Stimulated activated CD8-positive, alpha-beta memory T cell treated with anti-CD3 and anti-CD28 coated beads, Interleukin-15, amount 100 ng/mL, for 1 hour (primary cell): ENCODE measurements at regions not wholly inside any gene's neighbourhood (a gene's known extent, or its start where the extent isn't known, plus 50 kb on each side); places are given as distances from the start of the nearest gene placed in this dataset.
"Not testable (repeated sequence)": the region's sequence is repeated elsewhere in the genome, so short reads cannot be mapped to it uniquely, and the experiment has no call there.

ENCODE experiments used
- DNase-seq: peaks from one replicate; pipeline ENCODE4 v3.0.0-alpha.2; 2020; ENCODE audit warnings: low read depth

DNA sequence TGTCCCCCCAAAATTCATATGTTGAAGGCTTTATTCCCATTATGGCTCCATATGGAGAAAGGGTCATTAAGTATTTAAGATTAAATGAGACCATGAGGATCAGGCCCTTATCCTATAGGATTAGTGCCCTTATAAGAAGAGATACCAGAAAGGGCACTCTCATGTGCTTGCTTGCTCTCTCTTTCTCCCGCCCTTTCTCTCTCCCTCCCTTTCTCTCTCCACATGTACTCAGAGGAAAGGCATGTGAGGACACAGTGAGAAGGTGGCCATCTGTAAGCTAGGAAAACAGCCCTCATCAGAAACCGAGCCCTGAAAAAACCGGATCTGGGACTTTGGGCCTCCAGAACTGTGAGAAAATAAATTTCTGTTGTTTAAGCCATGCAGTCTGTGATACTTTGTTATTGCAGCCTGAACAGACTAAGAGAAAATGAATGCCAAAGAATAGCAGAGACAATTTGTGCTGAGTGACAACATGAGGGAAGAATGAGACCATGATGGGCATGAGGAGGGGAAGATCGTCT lies 300.0 kb upstream of the SLC39A10 start:
- DNase-seq = no peak

DNA sequence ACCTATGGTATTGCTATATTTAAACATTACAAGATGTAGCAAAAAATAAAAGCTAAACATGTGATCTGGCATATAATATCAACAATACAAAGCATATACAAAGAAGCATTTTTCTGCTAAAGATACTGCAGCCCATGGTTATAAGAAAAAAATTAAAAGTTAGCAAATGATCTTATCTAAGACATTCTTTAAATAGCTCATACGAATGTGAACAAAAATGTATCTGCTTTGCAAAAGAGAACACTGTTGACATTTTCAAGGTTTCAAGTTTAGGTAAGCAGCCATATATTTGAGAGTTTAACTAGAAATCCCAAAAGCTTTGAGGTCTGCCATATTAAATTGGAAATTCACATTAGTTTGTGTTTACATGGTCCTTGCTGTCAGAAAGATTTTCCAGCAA lies 301.0 kb upstream of the SLC39A10 start:
- DNase-seq = no peak

DNA sequence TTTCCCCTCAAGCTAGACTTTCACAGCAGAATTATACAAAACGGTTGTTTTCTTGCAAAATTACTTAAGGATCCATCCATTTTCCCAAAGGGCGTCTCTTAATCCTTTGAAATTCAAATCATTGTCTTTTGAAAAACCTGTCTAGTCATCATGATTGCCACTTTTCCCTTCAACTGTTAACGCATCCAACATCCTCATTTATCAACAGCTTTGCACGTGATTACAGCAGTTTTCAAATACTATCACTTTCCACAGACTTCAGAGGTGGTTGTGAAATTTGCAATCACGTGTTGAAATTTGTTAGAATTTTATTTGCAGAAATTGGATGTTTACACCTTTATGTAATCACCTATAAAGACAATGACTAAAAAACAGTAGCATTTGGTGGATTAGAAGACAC lies 304.4 kb upstream of the SLC39A10 start:
- DNase-seq = no peak

DNA sequence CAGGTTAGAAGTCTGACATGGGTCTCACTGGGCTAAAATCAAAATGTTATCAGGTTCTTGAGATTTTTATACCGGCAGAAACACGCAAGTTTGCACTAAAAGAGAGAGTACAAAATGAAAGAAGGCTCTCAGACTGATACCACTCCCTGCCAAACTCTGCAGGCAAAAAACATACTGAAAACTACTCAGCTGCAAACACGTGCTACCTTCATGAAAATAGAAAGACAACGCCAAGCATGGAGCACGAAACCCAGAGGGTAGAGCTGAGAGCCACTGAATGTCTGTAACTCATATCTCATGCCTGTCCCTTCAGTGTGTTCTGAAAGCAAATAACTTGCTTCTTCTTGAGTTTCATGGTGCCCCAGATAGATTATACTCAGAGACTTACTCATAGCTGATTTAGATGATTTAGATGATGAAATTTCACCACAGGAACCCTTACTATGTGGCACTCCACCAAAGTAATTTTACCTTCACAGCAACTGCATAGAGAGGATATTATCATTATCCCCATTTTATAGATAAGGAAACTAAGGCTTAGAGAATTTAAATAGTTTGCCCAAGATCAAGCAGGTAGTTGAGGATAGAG lies 313.0 kb upstream of the SLC39A10 start:
- DNase-seq = no peak

DNA sequence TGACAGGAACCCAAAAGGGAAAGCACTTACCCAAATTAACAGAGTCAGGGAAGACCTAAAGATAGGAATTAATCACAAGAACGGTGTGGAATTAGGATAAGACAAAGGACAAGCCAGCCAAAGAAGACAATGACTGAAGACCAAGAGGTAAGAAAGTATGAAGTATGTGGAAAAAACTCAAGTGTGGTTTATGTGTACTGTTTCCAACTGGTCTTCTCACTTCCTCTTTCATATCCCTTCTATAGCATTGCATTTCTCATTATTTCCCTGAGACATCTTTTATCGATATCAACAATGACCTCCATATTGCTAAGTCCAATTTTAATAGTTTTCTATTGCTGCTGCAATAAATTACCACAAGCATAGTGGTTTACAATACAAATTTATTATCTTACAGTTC lies 313.5 kb upstream of the SLC39A10 start:
- no peak for DNase-seq

DNA sequence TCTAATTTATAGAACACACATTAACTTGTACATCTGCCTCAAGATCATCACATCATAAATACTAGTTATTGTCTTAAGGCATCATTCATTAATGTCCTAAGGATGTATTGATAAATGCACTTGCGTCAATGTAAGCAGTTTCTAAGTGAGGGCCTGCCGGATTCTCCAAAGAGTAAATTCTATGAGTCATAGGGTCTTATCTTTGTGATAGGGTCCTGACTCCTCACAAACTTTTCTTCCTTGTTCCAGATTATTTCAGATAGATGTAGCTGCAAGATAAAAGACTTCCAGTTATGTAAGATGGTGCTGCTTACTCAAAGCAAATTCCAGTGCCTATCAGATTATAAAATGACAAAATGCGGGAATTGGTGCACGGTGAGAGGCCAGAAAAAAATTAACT lies 315.0 kb upstream of the SLC39A10 start:
- DNase-seq = no peak

DNA sequence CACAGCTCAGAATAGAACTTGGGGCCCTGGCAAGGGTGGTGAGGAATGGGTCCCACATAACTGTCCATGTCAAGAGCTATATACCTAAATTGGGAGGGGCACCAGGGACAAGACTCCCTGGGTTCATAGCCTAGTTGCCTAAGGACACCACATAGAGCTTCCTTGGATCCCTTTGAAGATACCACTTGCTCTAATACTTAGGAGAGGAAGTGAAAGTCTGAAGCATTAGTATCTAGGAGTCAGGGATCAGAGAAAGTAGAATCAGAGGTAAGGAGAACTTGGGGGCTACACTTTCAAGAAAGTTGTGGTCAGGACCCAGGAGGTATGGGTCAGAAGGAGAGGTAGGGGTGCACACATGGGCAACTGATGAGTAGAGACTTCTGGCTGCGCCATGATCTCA lies 318.2 kb upstream of the SLC39A10 start:
- no peak for DNase-seq

DNA sequence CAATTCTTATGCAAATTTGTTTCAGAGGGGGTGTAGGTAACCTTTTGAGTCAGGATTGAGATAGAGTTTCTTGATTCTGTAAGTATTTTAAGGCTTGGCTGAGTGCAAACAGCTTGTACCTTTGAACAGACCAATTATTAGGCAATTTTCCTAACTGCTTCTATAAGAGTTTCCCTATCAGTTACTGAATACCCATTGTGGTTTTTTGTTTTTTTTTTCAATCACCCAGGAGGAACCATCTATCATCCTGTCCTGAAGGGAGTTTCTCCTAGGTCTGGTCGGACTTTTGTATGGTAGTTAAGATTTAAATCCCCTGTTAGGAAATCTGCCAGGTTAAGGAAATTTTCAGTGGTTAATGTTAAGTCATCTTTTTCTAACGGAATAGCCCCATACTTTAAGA lies 319.4 kb upstream of the SLC39A10 start:
- no peak for DNase-seq

DNA sequence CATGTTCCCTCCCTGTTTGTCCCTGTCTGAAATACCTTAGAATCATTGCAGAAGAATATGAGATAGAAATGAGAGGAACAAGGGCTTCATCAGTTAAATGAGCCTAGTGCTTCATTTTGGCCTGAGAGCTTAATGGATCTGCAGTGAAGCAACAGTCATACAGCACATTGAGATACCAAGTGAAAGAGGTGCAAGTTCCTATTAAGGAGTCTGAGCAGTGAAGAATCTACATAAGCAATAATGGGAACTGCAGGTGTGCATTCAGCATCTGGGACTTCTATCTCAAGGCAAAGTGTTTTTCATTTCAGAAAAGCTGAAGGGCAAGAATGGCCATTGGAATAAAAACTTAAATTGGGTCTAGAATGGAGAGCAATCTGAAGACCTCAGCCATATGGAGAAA lies 323.2 kb upstream of the SLC39A10 start:
- DNase-seq = no peak

DNA sequence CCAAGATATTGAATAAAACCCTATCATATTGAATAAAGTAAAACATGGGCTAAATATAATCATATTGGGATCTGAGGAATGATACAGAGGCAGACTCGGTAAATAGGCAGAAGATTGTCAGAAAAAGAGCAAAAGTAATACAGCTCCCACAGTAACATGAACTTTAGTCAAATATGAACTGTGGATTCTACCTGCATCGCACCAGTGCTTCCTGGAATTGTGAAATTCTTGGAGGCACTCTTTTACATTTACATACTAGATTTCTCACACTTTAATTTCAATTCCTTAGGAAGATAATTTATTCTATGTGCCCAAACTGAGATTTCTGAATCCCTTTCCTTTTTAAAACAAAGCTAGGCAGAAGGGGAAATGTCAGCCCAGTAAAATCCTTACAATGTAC lies 325.1 kb upstream of the SLC39A10 start:
- no peak for DNase-seq

DNA sequence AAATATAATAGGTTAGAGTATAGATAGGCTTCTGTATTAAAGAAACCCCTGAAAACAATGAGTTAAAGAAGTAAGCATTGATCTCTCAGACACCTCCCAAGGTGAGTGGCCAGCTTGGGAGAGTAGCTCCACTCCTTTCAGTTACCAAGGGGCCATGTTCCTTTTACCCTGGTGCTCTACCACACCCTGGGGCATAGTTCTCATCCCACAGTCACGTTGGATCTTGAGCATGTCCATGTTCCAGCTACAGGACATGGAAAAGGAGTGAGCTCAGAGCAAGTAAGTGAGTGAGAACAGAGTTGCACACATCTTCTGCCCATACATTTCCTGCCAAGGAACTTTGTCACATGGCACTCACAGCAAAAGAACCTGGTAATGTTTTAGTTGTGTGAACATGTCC lies 325.9 kb upstream of the SLC39A10 start:
- DNase-seq = no peak

DNA sequence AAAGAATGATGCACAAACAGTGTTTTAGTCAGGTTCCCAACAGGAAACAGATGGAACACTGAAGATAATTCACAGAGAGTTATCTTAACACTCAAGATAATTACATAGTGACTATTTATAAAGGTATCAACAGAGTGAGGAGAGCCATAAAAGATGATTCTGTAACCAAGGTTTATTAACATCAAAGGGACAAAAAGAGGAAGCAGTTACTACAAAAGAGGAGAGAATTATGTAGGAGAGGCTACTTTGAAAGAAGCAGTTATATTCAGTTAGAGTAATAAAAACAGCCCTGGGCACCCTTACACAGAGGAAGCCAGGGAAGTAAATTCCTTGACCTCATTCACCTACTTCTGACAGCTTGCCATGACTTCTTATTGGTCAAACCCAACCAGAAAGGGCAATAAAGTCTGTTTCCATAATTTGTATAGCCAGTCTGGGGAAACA lies 326.5 kb upstream of the SLC39A10 start:
- no peak for DNase-seq

DNA sequence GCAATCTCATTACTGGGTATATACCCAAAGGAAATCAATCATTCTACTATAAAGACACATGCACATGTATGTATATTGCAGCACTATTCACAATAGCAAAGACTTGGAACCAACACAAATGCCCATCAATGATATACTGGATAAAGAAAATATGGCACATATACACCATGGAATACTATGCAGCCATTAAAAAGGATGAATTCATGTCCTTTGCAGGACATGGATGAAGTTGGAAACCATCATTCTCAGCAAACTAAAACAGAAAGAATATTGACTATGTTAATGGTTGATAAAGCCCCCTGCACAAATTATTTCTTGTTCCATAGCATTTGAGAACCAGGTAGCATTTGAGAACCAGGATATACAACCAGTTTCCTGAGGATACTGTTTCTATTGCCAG lies 327.2 kb upstream of the SLC39A10 start:
- DNase-seq = not testable (repeated sequence)

DNA sequence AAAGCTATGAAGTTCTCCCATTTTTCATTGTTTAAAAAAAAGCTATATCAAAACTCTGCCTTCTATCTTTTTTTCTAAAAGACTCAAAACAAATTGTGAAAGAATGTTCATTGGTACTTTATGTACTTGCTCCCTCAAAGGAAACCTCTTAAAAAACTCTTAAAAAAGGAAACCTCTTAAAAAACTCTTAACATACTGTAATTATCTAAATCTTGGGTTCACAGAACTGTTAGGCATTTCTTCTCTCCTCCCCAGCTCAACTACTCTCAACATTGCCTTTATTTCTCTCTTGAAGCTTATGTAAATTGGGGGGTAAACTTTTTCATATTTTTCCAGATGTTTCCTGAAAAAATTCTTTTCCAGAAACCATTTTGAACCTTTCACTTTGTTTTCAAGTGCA lies 330.5 kb upstream of the SLC39A10 start:
- DNase-seq = no peak

DNA sequence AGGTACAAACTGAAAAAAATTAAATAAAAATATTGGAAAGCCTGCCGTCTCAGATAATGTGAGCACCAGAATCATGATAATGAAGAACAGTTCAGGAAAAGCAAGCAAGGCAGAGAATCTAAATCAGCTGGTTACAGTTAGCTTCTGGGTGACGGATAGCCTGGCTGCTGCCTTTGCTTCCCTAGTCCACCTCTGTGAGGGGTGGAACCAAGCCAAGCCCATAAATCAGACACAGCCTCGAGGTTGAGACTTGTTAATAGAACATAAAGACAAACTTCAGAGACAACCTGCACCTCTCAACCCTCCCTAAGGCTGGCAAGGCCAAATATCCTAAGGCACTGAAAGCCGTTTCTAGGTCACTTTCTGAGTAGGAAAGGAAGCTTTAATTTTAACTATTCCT lies 334.7 kb upstream of the SLC39A10 start:
- DNase-seq = no peak

DNA sequence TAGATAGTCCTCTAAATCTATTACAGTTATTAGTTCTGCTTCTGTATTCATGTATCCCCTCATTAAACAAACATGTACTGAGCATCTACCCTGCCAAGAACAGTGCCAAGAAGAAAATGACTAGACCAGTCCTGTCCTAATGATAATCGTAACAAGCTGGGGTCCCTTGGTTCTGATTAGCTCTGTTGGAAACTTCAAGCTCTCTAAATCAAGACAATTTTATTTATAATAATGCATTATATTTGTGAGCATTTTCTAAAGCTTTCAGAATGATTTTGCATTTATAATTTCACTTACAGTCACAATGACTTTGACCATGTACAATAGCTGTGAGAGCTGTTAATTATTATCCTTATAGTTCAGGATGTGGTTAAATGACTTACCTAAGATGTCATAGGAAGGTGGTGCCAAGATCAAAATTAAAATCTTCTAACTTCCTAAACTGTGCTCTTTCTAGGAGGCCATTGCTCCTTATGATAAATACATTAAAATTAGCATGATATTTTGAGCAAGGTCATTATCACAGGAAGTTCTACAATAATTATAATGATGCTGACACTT lies 336.5 kb upstream of the SLC39A10 start:
- DNase-seq = no peak

DNA sequence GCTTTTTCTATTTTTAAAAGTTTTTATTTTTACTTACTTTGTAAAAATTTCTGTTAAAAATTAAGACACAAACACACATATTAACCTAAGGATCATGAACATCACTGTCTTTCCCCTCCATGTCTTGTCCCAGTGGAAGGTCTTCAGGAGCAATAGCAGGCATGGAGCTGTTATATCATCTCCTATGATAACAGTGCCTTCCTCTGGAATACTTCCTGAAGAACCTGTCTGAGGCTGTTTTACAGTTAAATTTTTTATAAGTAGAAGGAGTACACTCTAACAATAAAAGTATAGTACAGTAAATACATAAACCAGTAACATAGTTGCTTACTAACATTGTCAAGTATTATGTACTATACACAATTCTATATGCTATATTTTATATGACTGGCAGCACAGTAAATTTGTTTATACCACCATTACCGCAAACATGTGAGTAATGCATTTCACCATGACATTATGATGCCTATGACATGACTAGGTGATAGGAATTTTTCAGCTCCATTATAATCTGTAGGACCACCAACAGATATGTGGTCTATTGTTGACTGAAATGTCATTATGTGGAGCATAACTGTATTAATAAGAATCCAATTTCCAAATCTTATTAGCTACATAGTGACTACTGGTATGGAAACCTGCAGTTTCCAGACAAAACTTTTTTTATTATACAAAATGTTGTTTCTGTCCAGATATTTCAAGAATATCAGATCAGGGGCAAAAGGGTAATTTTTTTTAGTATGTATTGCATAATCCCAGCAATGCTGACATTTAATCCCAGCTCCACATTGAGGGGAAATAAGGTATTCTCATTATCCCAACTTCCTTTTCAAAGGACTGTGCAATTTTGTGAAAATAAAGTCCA lies 337.2 kb upstream of the SLC39A10 start:
- no peak for DNase-seq

DNA sequence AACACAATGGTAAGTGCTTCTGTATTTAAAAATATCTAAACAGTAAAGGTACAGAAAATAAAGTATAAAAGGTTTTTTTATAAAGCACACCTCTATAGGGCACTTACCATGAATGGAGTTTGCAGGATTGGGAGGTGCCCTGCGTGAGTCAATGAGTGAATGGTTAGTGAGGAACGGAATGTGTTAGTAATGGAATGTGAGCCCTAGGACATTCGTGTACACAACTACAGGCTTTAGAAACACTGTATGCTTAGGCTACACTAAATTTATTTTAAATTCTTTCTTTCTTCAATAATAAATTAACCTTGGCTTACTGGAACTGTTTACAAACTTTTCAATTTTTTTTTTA lies 337.9 kb upstream of the SLC39A10 start:
- DNase-seq = no peak

DNA sequence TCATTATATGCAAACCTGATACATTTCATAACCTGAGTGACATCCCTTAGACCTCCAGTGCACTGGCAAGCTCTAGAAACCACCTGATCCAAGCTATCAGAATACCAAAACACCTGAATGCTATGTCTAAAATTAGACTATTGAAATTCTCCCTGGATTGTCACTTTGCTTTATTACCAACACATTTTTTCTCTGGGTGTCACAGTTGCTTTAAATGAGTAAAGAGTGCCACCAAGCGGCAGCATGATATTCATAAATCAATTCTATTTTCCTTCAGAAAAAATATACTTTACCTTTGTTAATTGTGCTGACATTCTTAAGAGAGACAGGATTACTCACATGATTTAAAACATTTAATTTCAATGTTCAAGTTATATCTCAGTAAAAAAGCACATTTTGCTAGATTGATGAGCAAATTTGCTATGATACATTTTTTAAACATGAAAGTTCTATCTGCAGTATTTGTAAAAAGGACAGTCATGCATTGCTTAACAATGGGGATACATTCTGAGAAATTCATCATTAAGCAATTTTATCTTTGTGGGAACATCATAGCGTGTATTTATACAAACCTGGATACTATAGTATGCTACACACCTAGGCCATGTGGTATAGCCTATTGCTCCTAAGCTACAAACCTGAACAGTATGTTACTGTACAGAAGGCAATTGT lies 338.4 kb upstream of the SLC39A10 start:
- DNase-seq = peak; percentile 10

DNA sequence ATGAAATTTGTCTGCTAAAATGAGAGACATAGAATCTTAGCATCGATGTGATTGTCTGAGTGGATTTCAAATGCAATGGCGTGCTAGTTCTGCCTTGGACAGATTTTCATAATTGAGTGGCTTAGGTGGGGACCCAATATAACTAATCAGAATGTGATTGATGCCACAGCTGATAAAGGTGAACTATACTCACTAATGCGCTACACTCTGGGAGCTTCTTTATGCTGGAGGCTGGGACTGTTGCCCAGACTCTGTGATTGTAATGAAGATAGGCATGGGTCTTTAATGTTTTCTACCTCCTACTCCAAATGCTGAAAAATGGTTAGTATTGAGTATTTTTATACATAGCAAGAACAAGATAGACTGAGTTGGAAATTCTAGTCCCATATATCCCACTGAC lies 339.5 kb upstream of the SLC39A10 start:
- no peak for DNase-seq

DNA sequence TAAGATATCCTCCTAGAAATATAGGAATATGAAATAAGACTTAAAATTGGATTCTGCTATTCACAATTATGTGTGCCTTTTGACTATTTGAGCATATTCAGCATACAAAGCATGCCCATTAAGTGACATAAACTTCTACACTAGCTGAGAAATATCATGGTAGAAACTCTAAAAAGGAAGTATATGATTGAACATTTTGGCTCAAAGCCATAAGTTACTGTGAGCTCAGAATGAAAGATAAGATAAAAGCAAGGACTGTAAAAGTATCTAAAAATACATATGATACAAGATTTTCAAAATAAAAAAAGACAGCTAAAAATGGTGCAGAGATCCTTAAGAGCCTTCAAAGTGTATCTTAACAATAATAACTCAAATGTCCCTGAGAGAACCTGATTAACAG lies 340.5 kb upstream of the SLC39A10 start:
- no peak for DNase-seq

DNA sequence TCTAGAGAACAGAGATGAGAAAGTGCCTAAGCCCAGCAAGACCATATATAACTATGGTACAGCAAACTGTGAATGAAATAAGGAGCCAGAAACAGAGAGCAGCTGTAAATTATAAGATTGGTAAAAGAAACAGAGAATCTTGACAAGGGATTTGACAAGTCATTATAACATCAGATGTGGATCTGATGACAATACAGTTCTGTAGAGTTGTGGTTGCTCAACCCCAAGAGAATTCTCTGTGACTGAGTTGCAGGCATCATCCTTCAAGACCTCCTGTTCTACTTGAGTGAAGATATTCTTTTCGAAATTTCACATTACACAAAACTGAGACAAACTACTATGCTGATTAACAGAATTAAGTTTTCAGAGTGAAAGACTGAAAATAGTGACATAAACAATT lies 343.1 kb upstream of the SLC39A10 start:
- DNase-seq = no peak

DNA sequence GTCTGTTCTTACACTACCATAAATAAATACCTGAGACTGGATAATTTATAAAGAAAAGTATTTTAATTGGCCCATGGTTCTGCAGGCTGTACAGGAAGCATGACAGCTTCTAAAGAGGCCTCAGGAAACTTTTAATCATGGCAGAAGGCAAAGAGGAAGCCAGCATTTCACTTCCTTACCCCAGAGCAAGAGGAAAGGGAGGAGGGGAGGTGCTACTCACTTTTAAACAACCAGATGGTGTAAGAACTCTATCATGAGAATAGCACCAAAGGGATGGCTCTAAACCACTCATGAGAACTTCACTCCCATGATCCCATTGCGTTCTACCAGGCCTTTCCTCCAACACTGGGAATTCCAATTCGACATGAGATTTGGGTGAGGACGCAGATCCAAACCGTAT lies 344.4 kb upstream of the SLC39A10 start:
- no peak for DNase-seq
